Anterior cingulate cortex (tissue), 58 donors: ENCODE measurements at regions not wholly inside any gene's neighbourhood (a gene's known extent, or its start where the extent isn't known, plus 50 kb on each side); places are given as distances from the start of the nearest gene placed in this dataset.

Experiments used
- DNase-seq, 58 donors: peaks; one replicate each; lab custom pipeline; 2025; lab: John Stamatoyannopoulos, UW

GRCh38 chr5:77847129-77847460 lies 71.0 kb upstream of the TBCA start:
- no peak for DNase-seq

- DNase-seq: no peak
These were observed 70.4 kb upstream of the TBCA start for GRCh38 chr5:77846422-77847128.

GRCh38 chr5:77845324-77845646 lies 69.1 kb upstream of the TBCA start:
- DNase-seq: no peak

- peak in 14 of 58 donors; percentile 13 to 59 (median 32) for DNase-seq
These were observed 68.6 kb upstream of the TBCA start for GRCh38 chr5:77844623-77845323.

- peak in 7 of 58 donors; percentile 39 to 64 (median 49) for DNase-seq
These were observed 68.2 kb upstream of the TBCA start for GRCh38 chr5:77844373-77844622.

GRCh38 chr5:77843570-77844372 lies 67.6 kb upstream of the TBCA start:
- DNase-seq: peak in 22 of 58 donors; percentile 12 to 64 (median 32)

- no peak for DNase-seq
These were observed 66.1 kb upstream of the TBCA start for GRCh38 chr5:77842243-77842642.

- DNase-seq: no peak
These were observed 65.5 kb upstream of the TBCA start for GRCh38 chr5:77841616-77842015.

GRCh38 chr5:77840930-77841329 lies 64.8 kb upstream of the TBCA start:
- DNase-seq: no peak

- DNase-seq: no peak
These were observed 63.6 kb upstream of the TBCA start for GRCh38 chr5:77839691-77840090.

GRCh38 chr5:77832938-77833337 lies 56.8 kb upstream of the TBCA start:
- DNase-seq: no peak

GRCh38 chr5:77832166-77832770 lies 56.1 kb upstream of the TBCA start:
- DNase-seq: no peak

- DNase-seq: no peak
These were observed 52.3 kb upstream of the TBCA start for GRCh38 chr5:77828445-77828844.
